ENCODE measurements at regions not wholly inside any gene's neighbourhood (a gene's known extent, or its start where the extent isn't known, plus 50 kb on each side); places are given as distances from the start of the nearest gene placed in this dataset.

DNA sequence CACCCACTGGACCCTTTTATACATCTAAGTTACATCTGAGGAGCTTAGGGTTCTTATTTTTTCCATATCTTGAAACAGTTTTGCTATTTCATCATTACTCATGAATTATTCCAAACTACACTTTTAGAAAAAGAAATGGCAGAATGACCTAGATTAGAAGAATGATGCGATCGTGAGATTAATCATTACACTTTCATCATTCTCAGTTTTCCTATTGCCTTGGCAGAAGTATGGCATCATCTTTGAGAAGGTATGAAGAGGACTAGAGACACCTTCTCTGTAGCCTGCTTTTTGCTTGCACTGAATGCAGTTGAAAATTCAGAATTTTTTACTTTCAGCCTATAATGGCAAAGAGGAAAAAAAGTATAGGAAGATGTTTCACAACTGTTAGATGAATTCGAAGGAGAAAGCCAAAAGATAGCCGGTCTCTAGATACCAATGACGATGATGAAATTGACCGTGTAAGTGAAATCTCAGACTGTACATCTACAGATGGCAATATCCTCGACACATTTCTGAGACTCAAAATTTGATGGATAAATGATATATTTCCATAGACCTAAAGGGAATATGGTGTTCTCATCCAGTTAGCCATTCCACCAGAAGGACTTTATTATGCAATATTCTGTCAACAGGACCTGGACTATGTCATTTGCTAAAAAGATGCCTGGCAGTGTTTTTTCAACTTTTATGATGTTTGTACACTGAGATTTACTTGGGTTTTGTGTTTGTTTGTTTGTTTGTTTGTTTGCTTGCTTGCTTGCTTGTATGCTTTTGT lies 191.8 kb downstream of the TOMM20 start:
- DNase-seq, result no peak

- no peak for DNase-seq
These were observed 194.0 kb downstream of the TOMM20 start for GRCh38 chr1:234934611-234935033.

- no peak for DNase-seq
These were observed 195.2 kb downstream of the TOMM20 start for GRCh38 chr1:234933475-234933874.

DNA sequence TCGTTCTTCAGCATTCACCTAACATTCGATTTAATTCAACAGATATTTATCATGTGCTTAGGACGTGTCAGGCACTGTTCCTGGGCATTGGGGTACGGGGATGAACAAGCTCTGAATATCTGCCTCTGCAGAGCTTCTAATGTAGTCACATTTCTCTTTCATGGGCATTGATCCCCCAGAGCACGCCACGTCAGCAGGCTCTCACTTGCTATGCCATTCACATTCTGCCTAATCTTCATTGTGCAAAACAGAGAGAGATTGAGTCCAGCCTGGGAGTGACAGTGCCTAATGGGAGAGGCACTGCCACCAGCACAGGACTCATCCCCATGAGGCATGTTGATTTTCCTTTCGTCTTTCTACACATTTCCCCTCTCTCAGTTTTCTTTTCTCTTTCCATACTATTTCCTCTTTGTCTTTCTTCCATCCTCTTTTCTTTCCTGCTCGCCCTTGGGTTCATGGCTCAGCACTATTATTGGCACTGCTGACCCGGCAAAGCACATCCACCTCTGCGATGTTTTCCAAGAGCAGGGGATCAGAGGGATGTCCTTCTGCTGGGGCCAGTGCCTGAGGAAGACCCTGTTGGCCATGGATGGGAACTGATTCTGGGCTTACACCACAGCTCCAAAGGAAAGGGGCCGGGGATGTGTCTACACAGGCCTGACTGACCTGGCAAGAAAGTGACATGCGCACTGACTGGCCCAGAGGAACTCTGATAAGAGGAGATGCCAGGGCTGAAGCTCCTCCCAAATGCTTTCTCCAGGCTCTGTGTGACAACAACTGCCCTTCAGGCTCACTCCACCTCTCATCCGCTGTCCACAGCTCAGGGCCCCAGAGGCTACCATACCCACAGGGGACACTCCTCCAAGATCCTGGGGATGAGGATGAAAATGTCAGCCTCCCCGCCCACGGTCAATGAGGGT lies 195.9 kb downstream of the TOMM20 start:
- no peak for DNase-seq

- no peak for DNase-seq
These were observed 196.5 kb downstream of the TOMM20 start for GRCh38 chr1:234932106-234932505.

DNA sequence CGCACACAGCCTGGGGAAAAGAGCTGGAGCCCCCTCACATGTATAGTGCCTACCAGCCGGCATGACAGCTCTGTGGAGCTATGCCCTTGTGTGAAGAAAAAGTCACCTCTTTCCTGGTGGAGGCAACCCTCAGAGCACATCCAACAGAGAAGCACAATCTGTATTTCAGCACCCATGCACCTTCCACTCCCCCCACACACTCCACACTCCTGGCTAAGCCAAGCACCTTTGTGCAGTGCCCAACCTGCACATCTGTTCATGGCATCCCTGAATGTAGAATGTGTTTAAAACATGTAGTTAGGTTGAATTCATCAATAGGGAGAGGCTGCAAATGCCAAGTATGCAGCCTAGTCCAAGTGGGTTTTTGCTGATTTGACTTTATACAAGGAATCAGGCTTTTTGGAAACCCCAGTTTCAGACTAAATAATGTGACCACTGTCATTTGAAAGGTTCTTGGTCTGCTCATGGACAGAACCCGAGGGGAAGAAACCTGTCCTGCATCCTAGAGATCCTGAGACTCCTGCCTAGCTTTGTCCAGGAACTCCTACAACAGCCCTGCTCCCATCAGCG lies 197.1 kb downstream of the TOMM20 start:
- no peak for DNase-seq

GRCh38 chr1:234929369-234929768 lies 199.3 kb downstream of the TOMM20 start:
- DNase-seq, result no peak

DNA sequence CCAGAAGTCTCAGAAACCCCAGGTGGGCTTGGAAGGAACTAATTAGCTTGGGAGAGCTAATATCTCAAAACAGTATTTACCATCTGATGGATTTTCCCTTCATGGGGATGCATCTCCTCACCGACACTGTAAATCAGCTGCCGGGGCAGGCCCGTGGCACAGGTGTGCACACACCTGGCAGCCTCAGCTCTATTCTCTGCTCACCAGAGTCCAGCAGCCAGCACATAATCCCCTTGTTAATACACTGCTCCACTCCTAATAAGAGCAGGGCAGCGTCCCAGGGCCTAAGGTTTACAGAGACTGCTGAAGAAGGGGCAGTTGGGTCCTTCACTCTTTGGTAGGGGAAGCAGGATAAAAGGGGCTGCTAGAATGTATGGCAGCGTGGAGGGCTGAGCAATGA lies 200.0 kb downstream of the TOMM20 start:
- no peak for DNase-seq

DNA sequence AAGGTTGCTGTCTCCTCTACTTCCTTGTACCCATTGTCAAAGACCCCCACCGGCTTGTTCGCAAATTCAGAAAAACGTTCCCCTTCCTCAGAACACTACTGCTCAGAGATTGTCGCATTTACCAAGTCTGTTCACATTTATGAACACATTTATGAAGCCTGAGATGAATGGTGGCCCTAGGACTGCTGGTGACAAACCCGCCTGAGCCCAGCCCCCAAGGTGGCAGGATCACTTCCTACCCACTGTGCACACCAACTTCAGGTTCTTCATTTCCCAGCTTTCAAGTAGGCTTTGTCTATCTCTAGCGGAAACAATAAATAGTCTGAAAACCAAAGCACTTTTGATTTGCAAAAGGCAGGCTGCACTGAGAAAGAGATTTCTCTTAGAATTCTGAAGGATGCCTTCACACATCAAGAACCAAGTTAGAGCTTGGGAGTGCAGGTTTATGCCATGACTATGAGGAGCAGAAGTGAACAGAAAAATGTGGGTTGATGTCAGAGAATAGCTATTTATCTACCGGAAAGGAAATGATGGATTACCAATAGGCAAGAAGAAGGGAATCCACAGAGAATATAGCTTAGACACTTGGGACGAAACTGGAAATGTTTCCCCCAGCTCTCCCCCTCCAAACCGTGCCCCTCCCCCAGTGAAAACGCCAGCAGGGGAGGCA lies 200.5 kb downstream of the TOMM20 start:
- DNase-seq, result no peak

DNA sequence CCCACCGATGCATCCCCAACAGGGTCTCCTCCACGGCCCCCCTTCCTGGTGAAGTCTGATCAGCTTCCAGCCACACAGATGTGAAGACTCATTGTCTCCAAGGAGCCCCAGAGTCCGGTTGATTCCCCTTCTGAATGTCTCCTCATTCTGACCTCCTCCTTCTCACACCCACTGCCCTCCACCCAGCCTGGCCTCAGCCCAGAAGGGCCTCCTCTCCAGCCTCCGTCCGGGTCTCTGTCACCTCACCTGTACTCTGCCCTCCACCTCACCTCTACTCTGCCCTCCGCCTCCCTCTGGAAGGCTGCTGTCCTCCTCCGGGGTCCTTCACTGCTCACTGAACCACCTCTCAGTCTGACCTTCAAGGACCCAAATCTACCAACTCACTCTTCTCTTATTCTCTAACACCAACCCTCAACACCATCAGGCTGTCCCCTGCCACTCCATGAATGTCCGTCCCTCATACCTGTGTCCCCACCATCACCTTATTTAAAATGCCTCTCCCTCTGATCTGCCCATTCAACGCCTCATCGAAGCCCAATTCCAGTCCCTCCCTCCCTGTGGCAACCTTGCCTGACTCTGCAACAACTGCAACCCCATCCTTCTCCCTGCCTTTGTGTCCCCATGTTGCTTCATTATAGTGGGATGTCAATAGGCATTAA lies 201.2 kb downstream of the TOMM20 start:
- DNase-seq, result no peak

DNA sequence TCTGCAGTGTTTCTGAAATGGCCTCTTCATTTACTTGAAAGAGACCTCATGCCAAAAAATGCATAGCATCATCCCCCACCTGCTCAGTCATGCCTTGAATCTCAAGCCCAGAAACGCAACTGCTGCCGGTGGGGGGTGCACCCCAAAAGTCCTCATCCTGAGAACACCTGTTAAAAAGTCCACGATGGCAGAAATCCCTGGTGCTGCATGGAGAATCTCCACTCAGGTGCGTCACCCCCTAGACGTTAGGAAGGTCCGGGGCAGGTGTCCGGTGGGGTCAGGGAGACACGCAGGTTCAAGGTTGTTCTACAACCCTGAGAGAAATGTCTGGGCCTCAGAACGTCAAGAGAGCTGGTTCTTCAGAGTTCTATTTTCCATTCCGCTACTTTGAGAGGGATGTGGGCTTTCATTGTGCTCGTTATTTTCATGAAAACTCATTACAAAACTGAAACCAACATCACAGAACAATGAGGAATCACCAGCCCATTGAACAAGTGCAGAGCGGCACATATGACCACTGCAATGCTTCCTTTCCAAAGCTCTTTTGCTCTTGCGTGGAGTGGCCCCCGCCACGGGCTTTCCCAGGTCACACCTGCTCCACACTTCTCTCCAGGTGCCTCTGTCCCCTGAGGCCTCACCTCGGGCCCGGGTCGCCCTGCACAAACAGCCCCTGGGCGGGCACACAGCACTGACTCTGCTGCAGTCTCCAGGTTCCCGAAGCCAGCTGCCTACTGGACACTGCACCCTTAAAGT lies 201.9 kb downstream of the TOMM20 start:
- DNase-seq, result no peak

DNA sequence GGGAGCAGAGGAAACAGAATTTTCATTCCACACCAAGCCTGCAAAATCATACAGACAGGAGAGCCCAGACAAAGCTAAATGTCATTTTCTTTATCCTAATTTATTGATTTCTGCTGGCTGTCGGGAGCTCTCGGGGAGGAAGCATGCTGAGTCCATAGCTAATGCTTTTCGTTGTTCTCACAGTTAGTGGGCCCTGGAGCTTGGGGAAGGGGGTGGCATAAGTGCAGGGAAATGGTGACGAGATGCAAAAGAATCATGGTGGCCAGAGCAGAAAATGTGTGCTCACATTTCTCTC lies 202.4 kb downstream of the TOMM20 start:
- DNase-seq, result no peak

- peak; percentile 81 for DNase-seq
These were observed 203.0 kb downstream of the TOMM20 start for GRCh38 chr1:234925440-234926263.

- DNase-seq, result no peak
These were observed 203.9 kb downstream of the TOMM20 start for GRCh38 chr1:234924450-234925355.

DNA sequence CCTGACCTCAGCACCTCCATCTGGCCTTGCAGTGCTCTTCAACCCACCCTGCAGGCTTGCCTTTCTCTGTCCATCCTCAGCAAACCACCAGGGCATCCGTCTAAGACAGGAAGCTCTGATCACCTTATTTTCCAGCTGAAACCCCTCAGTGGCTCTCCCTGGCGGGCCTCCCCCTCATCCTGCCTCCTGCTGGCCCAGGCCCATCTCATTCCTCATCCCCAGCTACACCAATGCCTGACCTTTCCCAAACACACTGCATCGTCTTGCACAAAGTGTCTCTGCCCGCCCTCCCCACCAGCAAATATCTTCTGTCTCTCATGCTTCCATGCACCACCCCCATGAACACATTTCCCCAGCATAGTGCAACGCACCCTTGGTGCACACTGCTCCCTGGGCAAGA lies 205.0 kb downstream of the TOMM20 start:
- no peak for DNase-seq

DNA sequence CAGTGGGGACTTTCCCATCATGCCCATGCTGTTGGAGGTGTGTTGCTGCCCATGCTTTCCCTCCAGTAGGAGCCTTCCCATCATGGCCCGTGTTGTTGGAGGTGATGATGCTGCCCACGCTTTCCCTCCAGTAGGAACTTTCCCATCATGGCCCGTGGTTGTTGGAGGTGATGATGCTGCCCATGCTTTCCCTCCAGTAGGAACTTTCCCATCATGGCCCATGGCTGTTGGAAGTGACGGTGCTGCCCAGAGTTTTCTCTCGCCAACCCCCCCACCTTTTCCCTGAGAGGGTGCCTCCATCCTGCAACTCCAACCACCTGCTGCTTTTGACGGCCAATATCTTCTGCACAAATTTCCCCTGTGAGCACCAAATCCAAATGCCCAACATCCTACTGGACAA lies 205.7 kb downstream of the TOMM20 start:
- no peak for DNase-seq

- DNase-seq, result no peak
These were observed 207.2 kb downstream of the TOMM20 start for GRCh38 chr1:234921266-234922062.

DNA sequence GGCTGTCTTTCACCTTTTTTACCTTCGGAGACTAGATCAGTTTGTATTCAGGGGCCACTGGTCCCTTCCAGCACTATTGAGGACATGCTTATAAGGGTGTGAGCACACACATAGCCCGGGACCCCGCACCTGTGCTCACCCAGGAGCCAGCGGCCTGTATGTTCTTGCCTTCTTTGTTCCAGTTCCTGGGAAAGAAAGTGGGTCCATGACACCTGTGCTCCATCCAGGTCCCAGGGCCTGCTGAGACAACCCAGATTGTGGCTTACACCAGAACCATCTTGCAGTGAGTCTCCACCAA lies 207.8 kb downstream of the TOMM20 start:
- DNase-seq, result no peak

Data from renal pelvis (tissue), 1 donor.